Lower leg skin (tissue), 3 donors: ENCODE measurements at regions not wholly inside any gene's neighbourhood (a gene's known extent, or its start where the extent isn't known, plus 50 kb on each side); places are given as distances from the start of the nearest gene placed in this dataset.

ENCODE experiments used
- CTCF ChIP-seq, 3 donors: fragments of 450-650 bp; IDR thresholded peaks; one replicate each; pipeline ENCODE4 v1.5.1; 2016; ENCODE audit warnings: antibody characterized with exemption in 3 of 3, mild to moderate bottlenecking in 3 of 3, moderate library complexity in 2 of 3
- POLR2A ChIP-seq, 2 donors: fragments of 450-650 bp; IDR thresholded peaks; one replicate each; pipeline ENCODE4 v1.6.1; 2016 to 2017; ENCODE audit warnings: antibody characterized with exemption in 2 of 2, mild to moderate bottlenecking in 1 of 2, moderate library complexity in 1 of 2

DNA sequence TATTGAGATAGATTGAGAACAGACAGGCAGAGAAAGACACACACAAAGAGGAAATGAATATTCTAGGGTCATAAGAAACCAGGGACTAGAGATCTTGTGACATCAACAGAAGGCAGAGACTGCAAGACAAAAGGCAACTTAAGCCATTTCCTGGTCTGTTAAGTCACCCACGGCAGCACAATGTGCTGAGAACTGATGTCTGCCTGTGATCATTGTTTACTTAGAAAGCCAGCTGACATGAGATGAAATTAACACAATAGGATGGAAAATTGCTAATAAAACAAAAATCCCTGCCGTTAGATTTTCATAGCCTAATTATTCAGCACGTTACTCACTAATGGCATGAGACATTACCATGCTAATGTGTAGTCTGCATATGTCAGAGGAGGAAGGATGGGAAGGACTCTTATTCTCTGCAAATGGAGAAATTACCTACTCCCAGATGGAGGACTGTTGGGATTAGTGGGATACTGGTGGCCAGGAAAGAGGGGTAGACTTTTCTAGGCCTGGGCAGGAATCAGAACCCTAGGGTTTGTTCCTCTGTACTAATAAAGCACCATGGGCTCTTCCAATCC, 191.3 kb upstream of the PODXL start:
- TF ChIP-seq CTCF (IDR thresholded peaks at IDR 0.05): no peak
- TF ChIP-seq POLR2A (IDR thresholded peaks at IDR 0.05): no peak
